Endothelial cell of umbilical vein (primary cell): ENCODE measurements at regions not wholly inside any gene's neighbourhood (a gene's known extent, or its start where the extent isn't known, plus 50 kb on each side); places are given as distances from the start of the nearest gene placed in this dataset.

Source experiments
- BruUV-seq: library from RNA; stranded (reverse); fragments of 400-500 nt; replicated peaks from 2 replicates; lab custom pipeline; 2021; lab: Mats Ljungman, UMichigan
- CTCF ChIA-PET: fragments of 300-600, 350-600 bp; sonication (Branson Sonifier 250); formaldehyde crosslinking; loops from one replicate; lab custom pipeline; 2021; ENCODE audit warnings: antibody characterized with exemption, inconsistent platforms; lab: Charles Lee
- POLR2A ChIA-PET: fragments of 300-600, 350-600 bp; sonication (Branson Sonifier 250); formaldehyde crosslinking; loops from one replicate; lab custom pipeline; 2021; ENCODE audit warnings: antibody characterized with exemption, inconsistent platforms; lab: Charles Lee
- DNase-seq: peaks from one replicate; pipeline ENCODE4 v3.0.0-alpha.2; 2011; ENCODE audit warnings: low read depth, low spot score
- FAIRE-seq: peaks from 2 replicates; lab custom pipeline; 2011; peaks lifted over from hg19 to GRCh38; lab: Jason Lieb, UNC
- H2AFZ ChIP-seq: 2 replicates; pipeline ENCODE4 v1.6.0; 2012; ENCODE audit warnings: low read depth, low read length, control low read depth, inconsistent platforms
- H3K27ac ChIP-seq: 2 replicates; pipeline ENCODE4 v1.5.1; 2011; ENCODE audit warnings: low read depth, mild to moderate bottlenecking, control low read depth, low read length, moderate library complexity; ENCODE audit not compliant: insufficient read depth
- H3K27me3 ChIP-seq, 2 experiments: 2 replicates each; pipeline versions ENCODE4 v1.6.0 to v1.6.1; 2011; ENCODE audit warnings: low read length in 2 of 2, mixed read lengths in 1 of 2; ENCODE audit not compliant: control insufficient read depth in 2 of 2, insufficient read depth in 2 of 2
- H3K36me3 ChIP-seq, 2 experiments: 2 replicates in 1 of 2; 3 replicates in 1 of 2; pipeline ENCODE4 v1.5.1; 2011; ENCODE audit warnings: low read length in 2 of 2, mild to moderate bottlenecking in 1 of 2, moderate library complexity in 1 of 2; ENCODE audit not compliant: control insufficient read depth in 2 of 2, insufficient read depth in 2 of 2; ENCODE audit errors: extremely low read depth in 1 of 2
- H3K4me1 ChIP-seq: 3 replicates; pipeline ENCODE4 v1.5.1; 2011; ENCODE audit warnings: mild to moderate bottlenecking, low read length; ENCODE audit not compliant: control insufficient read depth, insufficient read depth; ENCODE audit errors: extremely low read depth
- H3K4me2 ChIP-seq: 2 replicates; pipeline ENCODE4 v1.6.1; 2011; ENCODE audit warnings: low read length, control low read depth, mixed read lengths; ENCODE audit not compliant: insufficient read depth
- H3K4me3 ChIP-seq, 3 experiments: fragments of 200-600 bp in 1 of 3; sonication (generic), shearing (Covaris generic) in 1 of 3; replicated peaks in 1 of 3; 2 replicates each; pipeline ENCODE4 v1.5.1; 2011 to 2016; ENCODE audit warnings: control low read depth in 3 of 3, low read length in 3 of 3, mild to moderate bottlenecking in 2 of 3, inconsistent platforms in 1 of 3, low read depth in 1 of 3, moderate library complexity in 1 of 3; ENCODE audit not compliant: insufficient read depth in 1 of 3
- H3K79me2 ChIP-seq: 2 replicates; pipeline ENCODE4 v1.6.0; 2012; ENCODE audit warnings: low read length, inconsistent platforms; ENCODE audit not compliant: control insufficient read depth, insufficient read depth
- H3K9ac ChIP-seq: replicated peaks from 2 replicates; pipeline ENCODE3; 2011; ENCODE audit warnings: low read length, control low read depth; ENCODE audit not compliant: insufficient read depth; ENCODE audit errors: extremely low read depth
- H3K9me1 ChIP-seq: replicated peaks from 3 replicates; pipeline ENCODE4 v1.6.0; 2011; ENCODE audit warnings: mild to moderate bottlenecking, low read length; ENCODE audit not compliant: control insufficient read depth, insufficient read depth; ENCODE audit errors: extremely low read depth
- H3K9me3 ChIP-seq: replicated peaks from 2 replicates; pipeline ENCODE4 v1.5.1; 2012; ENCODE audit warnings: low read length, inconsistent platforms; ENCODE audit not compliant: control insufficient read depth, insufficient read depth
- H4K20me1 ChIP-seq: replicated peaks from 2 replicates; pipeline ENCODE3; 2011; ENCODE audit warnings: mild to moderate bottlenecking, low read length; ENCODE audit not compliant: control insufficient read depth, insufficient read depth; ENCODE audit errors: extremely low read depth
- CTCF ChIP-seq, 2 donors: IDR thresholded peaks; 1 replicate in 1 of 2; 2 replicates in 1 of 2; pipeline ENCODE4 v1.5.1; 2011; ENCODE audit warnings: low read length in 2 of 2, mild to moderate bottlenecking in 2 of 2, moderate library complexity in 2 of 2, control low read depth in 1 of 2, inconsistent platforms in 1 of 2, low read depth in 1 of 2; ENCODE audit not compliant: insufficient read depth in 1 of 2; ENCODE audit errors: extremely low read depth in 1 of 2
- EZH2 ChIP-seq: IDR thresholded peaks from 2 replicates; pipeline ENCODE4 v1.6.1; 2012; ENCODE audit warnings: borderline replicate concordance, low read depth, mild to moderate bottlenecking, moderate library complexity, low read length, inconsistent platforms; ENCODE audit not compliant: severe bottlenecking
- FOS ChIP-seq: IDR thresholded peaks from 2 replicates; pipeline ENCODE4 v1.6.1; 2011; ENCODE audit warnings: mild to moderate bottlenecking, low read length, moderate library complexity, borderline replicate concordance; ENCODE audit not compliant: insufficient read depth
- GATA2 ChIP-seq: IDR thresholded peaks from 2 replicates; pipeline ENCODE4 v1.7.0; 2011; ENCODE audit warnings: low read depth, mild to moderate bottlenecking, moderate library complexity, mixed read lengths, low read length; ENCODE audit not compliant: insufficient read length, insufficient read depth
- JUN ChIP-seq: IDR thresholded peaks from 2 replicates; pipeline ENCODE4 v1.6.1; 2011; ENCODE audit warnings: borderline replicate concordance, low read depth; ENCODE audit not compliant: insufficient read length, insufficient read depth
- MYC ChIP-seq: IDR thresholded peaks from one replicate; pipeline ENCODE4 v1.6.1; 2011; ENCODE audit warnings: mild to moderate bottlenecking, low read depth, low read length
- POLR2A ChIP-seq: IDR thresholded peaks from 2 replicates; pipeline ENCODE4 v1.6.1; 2012; ENCODE audit warnings: low read depth, mild to moderate bottlenecking, control low read depth, low read length
- POLR2AphosphoS5 ChIP-seq: IDR thresholded peaks from 2 replicates; pipeline ENCODE4 v1.6.1; 2012; ENCODE audit warnings: low read depth, mild to moderate bottlenecking, control low read depth, low read length, moderate library complexity; ENCODE audit not compliant: insufficient read depth
- dilution Hi-C: fragments of 300-500 bp; cut with MboI; formaldehyde crosslinking; loops from one replicate; pipeline ENCODE4 v1.15.0; 2019; ENCODE audit warnings: low sequenced_read_pairs; ENCODE audit not compliant: extremely low pct_ligation_motif_present
- intact Hi-C: fragments of 100-400 bp; cut with micrococcal nuclease; formaldehyde crosslinking; loops from one replicate; pipeline ENCODE4 v1.10.0; 2022
- TF ChIP-seq, protein P1 (sequence below): IDR thresholded peaks from 2 replicates; pipeline ENCODE4 v1.6.1; 2011; ENCODE audit not compliant: insufficient read depth, insufficient read length

DNA sequence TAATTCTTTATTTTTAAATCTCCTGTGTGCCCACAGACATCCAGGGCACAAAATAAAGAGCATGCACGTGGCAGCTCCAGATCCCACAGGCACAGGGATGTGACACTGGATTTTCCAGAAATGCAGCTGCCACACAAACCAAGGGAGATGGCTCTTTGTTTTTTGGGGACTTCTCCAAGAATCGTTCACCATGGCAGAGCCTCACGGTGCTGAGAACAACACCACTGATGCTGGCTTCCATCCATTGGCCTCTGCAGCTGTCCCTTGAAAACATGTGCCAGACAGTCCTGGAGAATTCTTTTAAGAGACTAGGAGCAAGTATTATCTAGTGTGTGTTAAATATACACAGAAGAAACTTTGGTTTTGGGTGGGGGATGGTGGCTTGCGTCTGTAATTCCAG is 73.2 kb upstream of the SLC22A11 start:
- no peaks in the 10 kb centered on the region for H3K4me1 ChIP-seq
- FAIRE-seq = no peak
- CTCF ChIA-PET = interaction anchor here (0.7 to 2.3 kb wide), 3 partner anchors 16 to 170 kb away, joined by 3 to 5 read pairs (median 3); no protein-coding TSS in a partner anchor

More for the DNA sequence above, 73.2 kb upstream of the SLC22A11 start:
- POLR2A ChIA-PET = interaction anchor here (0.6 kb wide), 1 partner anchor 54 kb away, joined by 5 read pairs; no protein-coding TSS in a partner anchor
- H3K79me2 ChIP-seq = no peaks in the 10 kb centered on the region
- H3K9me1 ChIP-seq = no peaks in the 10 kb centered on the region
- peaks cover 8 to 12% of the 10 kb centered on the region in 2 experiments for H3K27me3 ChIP-seq
- H3K36me3 ChIP-seq = no peaks in the 10 kb centered on the region
- H3K9me3 ChIP-seq = no peaks in the 10 kb centered on the region
- H3K4me2 ChIP-seq = no peak overlapping the region
- H3K27ac ChIP-seq = no peak overlapping the region
- H3K4me3 ChIP-seq = no peak overlapping the region
- no TSS peak for BruUV-seq
- no peak for DNase-seq
- H2AFZ ChIP-seq = no peak overlapping the region
- intact Hi-C loops (no loop called here), dilution Hi-C loops (no loop called here)
- H3K9ac ChIP-seq = no peak overlapping the region
- H4K20me1 ChIP-seq = no peaks in the 10 kb centered on the region
- TF ChIP-seq MYC = no peak
- no peak for TF ChIP-seq CTCF (IDR thresholded peaks at IDR 0.05; ENCODE audit: extremely low read depth in 1 of 2, insufficient read depth in 1 of 2, low read depth in 1 of 2, low read length in 2 of 2)
- TF ChIP-seq FOS = no peak
- no peak for TF ChIP-seq POLR2AphosphoS5
- no peak for TF ChIP-seq GATA2
- no peak for TF ChIP-seq POLR2A
- TF ChIP-seq JUN = no peak
- TF ChIP-seq, protein P1, sequence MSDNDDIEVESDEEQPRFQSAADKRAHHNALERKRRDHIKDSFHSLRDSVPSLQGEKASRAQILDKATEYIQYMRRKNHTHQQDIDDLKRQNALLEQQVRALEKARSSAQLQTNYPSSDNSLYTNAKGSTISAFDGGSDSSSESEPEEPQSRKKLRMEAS = no peak
- TF ChIP-seq EZH2 = no peak
